Activated CD4-positive, alpha-beta T cell treated with anti-CD3 and anti-CD28 coated beads, Interleukin-10, Interleukin-2, amounts not matched to agents 100 ng/mL and 50 ng/mL, durations not matched to agents 16 hours and 8 hours (primary cell): ENCODE measurements at regions not wholly inside any gene's neighbourhood (a gene's known extent, or its start where the extent isn't known, plus 50 kb on each side); places are given as distances from the start of the nearest gene placed in this dataset.

ENCODE experiments used
- DNase-seq: peaks from one replicate; pipeline ENCODE4 v3.0.0-alpha.2; 2020

DNA sequence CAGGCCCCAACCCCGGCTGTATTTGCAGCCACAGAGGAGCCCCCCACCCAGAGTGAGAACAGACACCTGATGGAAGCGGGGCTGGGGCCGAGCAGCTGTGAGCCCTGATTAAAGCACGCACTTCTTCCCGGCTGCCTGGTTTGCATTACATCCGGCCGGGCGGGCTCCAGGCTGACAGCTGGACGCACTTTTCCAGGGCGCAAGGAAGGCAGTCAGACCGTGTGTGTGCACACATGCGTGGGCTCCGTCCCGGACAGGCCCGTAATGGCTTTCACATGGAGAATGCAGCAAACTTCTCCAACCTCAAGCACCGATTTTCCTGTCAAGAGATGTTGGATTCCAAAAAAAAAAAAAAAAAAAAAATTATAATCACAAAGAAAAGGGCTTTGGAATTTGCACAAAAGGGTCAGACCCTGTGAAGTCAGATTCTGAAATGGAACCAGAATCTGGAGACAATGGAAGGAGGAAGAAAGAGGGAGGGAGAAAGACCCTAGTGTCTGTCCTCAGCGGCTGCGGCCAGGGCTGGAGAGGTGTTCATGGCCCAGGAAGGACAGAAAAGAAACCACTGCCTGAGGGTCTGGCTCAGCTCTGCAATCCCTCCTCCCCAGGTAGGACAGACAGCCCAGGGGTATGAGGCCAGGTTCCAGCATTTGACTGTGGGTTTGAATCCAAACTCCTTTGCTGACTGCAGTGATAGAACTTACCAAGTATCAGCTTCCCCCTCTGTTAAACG, 365.5 kb downstream of the MN1 start:
- DNase-seq = no peak

DNA sequence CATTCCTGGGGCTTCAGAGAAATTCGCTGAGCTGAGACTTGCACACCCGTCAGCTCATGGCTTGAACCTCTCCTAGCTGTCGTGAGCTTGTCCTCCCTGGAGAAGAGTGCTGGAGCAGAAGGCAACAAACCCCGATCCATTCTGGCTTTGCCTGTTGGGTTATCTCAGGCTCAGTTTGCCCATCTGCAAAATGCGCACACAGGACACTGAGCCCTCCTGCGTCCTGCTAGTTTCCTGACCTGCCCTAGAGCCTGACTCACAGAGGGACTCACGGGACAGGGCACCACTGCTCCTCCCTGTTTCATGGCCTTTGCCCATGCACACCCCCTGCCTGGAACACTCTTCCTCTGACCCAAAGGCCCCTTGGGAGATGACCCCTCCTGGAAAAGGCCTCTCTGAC, 365.0 kb downstream of the MN1 start:
- DNase-seq = no peak

DNA sequence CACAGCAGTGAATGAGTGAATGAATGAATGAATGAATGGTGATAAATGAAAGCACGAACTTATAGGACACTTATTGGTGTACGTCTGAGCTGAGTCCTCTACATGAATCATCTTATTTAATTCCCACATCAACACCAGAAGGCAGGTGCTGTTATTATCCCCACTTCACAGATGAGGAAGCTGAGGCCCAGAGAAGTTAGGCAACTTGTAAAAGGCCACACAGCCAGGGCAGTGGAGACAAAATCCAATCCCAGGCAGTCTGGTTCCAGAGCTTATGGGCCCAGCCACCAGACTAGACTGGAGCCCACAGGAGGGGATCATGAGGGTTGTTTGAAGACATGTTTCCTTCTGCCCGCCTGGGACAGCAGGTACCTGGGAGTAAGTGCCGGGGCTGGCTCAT, 364.0 kb downstream of the MN1 start:
- DNase-seq = no peak

DNA sequence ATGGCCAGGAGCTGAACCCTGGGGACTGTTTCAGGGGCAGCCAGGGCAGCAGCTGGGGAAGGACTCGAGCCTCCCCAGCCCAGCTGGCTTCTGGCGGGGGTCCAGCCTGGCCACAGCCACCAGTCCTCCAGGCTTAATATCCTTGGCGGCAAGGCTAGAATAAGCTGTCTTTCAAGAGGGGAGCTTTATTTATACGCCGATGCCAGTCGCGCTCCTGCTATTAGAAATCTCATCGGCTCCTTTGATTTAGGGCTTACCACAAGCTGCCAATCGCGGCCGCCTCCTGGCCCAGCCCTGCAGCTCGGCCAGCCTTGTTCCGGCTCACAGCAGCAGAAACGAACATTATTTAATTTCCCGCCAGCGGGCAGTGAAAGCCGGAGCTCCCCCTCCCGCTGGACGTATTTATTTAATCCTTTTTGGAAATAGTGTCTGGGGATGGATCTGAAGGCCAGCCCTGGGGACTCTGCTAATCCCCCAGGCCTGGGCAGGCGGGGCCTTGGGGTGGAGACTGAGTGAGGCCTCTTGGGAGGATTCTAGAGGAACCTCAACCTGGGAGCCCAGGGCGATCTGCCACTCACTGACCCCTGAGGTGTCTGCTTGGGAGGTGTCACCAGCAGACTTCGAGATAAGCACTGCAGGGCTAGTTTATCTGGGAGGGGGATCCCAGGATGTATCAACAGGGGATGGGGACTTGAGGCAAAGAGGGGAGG, 363.1 kb downstream of the MN1 start:
- no peak for DNase-seq

DNA sequence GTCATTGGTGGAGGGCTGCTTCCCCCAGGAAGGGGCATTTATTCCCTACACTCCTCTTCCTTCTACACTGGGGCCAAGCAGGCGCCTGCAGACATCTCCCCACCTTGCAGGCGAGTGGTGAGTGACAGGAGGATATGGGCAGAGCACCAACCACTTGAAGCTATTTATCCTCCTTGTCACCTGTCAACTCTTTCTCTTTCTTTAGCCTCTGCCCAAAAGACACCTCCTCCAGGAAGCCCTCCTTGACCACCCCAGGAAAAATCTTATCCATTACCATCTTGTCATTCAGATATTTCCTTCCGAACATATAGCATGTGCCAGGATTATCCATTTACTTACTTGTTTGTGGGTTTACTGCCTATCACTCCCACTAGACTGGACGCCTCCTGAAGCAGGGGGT, 362.4 kb downstream of the MN1 start:
- DNase-seq = no peak

DNA sequence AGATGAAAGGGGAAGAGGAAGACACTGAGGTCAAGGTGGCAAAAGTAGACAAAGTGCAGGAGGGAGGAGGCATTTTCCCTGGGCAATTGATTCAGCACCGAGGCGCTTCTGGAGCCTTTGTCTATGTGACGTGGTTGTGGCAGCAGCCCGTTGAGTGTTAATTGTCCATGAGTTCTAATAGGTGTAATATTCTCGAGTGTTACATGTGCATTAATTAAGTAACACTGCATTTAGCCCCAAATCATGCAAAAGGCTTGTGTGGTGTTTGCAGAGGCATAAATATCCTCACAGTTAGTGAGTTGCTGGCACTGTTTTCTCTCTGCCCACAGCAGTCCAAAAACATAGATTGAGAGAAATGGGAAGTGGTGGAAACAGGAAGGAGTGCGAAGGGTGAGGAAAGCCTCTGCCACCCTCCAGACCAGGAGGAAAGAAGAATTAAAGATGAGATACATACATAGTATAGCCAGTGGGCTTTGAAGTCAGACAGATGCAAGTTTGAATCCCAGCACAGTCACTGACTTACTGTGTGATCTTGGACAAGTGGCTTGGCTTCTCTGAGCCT, 361.2 kb downstream of the MN1 start:
- DNase-seq = no peak

DNA sequence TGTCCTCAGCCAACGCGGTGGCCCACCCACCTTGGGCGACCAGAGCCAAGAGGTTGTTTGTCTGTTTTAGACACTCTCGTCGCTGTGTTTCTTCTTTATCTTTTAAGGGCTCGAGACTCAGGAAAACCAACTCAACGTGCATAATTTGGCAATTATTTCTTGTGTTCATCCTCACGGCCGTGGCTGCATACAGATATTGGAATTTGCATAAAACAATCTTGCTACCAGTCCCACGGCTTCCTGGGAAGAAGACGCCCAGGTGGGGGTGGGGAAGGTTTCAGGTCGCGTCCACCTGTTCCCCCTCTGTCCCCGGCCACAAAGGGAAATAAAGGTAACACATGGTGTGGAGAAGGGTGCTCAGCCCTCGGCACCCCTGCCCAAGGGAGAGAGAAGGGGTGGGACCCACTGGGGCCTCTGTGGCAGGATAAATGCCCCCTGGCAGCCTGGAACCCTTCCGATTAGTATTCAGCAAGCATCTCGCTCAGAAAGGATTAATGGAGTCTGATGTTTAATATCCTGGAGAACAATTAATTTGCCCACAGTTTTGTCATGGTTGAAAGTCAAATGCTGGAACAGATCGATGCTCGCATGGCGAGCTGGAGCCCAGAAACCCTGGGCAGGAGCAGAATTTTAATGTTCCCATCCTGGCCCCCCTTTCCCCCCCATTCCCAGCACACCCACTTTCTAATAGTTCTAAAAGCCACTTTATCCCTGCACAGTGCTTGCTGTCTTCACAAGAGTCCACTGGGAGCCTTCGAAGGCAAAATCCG, 359.7 kb downstream of the MN1 start:
- no peak for DNase-seq

DNA sequence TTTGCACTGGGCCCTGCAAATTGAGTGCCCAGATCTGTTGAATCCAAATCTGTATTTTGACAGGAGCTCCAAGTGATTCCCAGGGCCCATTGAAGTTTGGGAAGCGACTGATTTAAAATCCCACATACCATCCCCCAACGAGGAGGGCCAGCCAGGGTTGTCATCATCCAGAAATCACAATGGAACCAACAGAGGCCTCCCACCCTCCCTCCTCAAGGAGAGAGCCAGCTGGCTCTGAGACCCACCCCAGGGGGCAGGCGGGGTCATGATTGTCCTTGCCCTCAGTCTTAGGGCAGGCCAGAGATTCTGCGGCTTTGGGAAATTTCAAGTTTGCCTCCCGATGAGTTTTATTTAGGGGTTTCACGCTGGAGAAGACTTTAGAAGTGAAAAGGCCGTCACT, 358.2 kb downstream of the MN1 start:
- DNase-seq = no peak

DNA sequence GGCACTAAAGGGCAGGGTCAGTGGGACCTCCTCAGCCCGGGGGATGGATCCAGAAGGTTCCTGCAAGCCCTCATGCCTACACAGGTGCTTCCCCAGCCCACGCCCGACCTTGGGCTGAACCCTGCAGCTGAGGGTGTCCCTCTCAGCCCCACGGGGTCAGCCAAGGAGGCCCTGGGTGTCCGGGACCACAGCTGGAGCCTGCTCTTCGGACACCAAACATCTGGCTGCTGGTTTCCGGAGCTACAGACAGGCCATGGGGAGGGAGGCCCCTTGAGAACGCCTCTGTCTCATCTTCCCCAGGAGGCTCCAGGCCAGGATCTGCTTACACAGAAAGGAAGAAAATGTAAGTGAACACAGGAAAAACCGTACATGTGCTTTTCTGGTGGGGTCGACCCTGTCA, 355.7 kb downstream of the MN1 start:
- DNase-seq = no peak

DNA sequence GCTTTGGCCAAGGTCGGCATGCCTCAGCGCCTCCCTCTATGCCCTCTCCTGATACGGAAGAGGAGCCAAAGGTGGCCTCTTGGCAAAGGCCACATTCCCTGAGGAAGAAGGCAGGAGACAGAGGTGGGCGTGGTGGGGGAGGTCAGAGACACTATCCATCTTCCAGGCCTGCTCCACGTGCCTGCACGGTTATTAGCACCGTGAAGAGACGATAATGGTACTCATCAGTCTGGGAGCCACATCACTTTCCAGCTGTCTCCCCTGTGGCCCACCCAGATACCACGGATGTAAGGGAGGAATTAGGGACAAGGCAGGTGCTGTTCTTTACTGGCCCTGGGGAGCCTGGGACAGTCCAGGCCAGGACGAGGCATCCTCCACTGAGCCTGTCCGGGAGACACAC, 354.3 kb downstream of the MN1 start:
- DNase-seq = no peak

DNA sequence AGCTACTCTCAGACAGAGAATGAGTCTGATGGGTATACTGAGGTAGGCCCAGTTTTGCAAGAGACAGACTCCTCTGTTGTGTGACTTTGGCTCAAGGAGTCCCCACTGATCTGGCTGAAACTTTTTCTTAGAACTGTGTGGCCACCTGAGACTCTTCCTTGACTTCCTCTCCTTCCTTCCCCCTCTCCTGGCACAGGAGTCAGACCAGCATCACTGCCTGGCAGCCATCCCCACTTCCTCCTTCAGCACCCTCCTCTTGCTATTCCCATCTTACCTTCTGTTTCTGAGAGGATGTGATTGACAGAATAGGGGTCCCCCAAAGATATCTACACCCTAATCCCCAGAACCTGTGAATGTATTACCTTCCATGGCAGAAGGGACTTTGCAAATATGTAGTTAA, 351.1 kb downstream of the MN1 start:
- no peak for DNase-seq

DNA sequence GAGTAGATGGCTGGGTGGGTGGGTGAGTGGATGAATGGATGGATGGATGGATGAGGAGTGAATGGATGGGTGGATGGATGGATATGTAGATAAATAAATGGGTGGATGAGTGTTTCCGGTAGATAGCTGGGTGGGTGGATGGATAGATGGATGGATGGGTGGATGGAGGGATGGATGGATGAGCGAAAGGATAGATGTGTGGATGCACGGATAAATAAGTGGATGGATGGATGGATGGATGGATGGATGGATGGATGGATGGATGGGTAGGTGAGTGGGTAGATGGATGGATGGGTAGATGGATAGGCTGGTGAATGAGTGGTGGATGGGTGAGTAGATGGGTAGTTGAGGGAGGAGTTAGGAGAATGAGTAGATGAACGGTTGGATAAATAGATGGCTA, 349.3 kb downstream of the MN1 start:
- DNase-seq = no peak

DNA sequence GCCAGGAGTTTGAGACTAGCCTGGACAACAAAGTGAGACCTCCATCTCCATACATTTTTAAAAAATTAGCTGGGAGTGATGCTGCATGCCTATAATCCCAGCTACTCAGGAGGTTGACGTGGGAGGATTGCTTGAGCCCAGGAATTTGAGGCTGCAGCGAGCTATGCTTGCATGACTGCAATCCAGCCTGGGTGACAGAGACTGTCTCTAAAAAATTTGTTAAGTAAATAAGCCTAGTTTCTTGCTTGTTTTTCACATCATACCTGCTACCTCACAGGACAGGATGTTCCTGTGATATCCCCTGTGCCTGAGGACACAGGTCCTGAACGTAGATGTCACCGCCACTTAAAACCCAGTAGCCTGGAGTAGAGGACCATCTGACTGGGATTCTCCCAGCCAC, 348.6 kb downstream of the MN1 start:
- no peak for DNase-seq

DNA sequence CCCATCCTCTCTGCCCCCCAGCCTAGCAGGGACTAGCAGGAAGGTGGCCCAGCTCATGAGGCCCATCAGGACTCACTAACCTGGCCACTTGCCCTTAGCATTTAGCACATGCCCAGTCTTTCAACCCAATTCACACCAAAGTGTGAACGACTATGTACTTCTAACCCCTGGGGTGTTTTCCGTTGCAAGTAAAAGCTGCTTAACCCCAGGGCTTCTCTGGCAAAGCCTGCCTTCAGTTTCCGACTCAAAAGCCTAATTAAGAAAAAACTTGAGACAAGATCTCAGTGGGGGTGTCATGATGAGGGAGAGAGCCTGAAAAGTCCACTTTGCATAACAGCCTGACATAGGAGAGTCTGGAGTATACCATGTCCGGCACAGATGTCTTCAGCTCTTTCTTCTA, 347.8 kb downstream of the MN1 start:
- no peak for DNase-seq

DNA sequence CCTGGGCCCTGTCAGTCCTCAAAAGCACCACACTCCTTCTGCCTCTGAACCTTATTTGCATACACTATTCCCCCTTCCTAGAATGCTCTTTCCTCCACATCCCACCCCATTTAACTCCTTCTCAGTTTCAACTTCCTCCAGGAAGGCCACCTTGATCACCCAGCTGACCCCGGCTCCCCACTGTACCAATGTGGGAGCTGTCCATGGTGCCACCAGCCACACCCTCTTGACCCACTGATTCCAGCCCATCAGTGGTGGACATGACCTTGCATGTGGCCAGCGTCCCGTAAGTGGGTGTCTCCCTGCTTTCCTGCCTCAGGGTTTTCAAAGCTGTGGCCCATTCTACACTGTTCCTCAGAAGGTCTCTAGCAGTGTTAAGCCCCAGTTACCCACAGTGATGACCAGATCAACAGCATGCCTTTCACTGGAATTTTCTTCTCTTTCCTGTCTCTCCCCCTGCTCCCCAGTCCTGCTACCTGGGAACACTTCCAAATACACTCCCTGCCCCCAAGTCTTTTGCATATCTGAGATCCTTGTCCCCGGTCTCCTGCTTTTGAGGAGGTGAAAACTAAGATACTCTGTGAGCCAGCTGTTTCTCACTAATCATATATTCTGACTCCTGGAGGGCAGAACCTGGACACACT, 346.6 kb downstream of the MN1 start:
- no peak for DNase-seq

DNA sequence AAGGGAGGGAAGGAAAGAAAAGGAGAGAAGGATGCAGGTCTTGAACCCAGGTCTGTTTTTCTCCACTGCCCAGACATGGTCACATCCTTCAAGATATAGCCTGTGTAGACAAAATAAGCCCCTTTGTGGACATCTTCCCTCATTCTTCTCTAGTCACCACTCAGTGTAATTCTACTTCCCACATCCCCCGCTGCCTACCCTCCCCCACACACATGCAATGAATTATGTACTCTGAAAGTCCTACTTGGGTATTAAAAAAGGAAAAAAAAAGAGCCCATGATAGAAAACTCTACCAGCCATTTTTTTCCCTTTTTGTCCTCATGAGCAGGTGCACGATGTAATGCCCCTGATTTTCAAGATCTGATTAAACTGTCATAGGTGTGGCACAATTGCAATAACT, 346.0 kb downstream of the MN1 start:
- no peak for DNase-seq

DNA sequence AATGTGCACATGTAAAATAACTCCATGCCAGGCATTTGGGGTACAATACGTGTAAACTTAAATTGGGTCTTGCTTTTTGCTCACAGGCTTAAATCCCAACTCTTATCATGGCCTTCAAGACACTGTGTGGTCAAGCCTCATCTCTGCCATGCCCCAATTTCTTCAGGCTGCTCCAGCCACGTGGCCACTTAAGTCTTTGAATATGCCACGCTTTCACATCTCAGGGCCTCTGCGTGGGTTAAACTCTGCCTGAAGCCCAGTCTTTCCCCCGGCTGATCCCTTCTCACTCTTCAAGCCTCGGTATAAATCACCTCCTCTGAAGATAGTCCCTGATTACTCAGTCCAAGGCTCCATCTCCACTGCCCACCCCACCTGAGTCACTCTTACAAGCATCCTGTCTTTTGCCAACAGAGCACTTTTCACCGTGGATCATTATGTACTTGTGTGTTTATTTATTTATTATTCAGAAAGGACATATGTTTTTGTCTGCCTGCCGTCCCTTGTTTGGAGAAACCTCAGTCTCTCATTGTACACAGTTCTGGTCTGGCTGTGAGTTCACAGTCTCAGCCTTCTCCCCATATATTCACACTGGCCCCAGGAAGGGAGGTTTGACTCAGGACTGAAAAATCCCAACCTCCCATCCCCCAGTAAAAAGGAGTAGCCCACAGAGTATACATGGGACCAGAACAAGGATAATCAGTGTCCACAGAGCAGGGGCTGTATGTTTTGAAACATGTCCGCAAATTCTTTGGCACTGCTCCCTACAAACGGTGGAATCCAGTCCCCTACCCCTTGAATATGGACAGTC, 344.7 kb downstream of the MN1 start:
- DNase-seq = no peak

DNA sequence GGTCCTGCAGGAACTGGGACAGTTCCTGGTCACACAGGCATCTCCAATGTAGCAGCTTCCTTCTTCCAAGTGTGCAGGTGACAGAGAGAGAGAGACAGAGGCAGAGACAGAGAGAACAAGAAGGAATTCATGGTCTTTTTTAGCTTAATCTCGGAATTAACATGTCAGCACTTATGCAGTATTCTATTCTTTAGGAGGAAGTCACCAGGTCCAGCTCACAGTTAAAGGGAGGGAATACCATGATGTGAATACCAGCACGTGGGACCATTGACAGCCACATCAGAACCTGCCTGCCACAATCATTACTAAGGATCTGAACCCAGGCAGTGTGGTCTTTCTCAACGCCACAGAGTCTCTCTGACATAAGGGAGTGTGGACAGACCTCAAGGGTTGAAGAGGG, 341.6 kb downstream of the MN1 start:
- no peak for DNase-seq

DNA sequence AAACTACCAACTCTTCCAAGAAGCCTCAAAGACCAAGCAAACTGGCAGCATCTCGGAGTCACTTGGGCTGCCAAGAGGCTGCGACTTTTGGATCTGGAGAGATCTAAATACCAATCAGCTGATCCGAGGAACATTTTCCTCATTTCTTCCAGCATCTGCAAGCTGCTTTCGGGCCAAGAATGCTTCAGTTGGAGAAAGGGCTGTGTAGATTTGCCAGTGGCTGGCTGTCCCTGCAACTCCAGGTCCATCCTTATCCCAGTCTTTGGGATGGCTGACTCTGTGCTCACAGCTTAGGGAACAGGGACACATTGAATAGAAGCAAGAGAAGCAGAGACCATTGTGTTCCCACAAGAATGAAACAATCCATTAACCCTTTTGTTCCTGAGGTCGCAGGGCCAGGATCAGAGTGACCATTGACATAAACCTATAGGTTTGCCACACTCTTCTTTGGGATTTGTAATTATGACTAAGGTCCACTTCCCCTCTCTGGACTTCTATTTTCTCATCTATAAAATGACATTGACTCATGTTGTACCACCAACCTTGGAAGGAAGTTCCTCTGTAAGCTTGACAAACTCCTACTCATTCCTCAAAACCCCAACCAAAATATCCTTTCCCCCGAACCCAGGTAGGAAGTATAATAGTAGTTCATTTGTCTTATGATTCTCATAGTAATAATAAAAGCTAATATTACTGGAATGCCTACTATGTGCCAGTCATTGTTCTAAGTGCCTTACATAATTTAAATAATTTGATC, 340.8 kb downstream of the MN1 start:
- DNase-seq = no peak

DNA sequence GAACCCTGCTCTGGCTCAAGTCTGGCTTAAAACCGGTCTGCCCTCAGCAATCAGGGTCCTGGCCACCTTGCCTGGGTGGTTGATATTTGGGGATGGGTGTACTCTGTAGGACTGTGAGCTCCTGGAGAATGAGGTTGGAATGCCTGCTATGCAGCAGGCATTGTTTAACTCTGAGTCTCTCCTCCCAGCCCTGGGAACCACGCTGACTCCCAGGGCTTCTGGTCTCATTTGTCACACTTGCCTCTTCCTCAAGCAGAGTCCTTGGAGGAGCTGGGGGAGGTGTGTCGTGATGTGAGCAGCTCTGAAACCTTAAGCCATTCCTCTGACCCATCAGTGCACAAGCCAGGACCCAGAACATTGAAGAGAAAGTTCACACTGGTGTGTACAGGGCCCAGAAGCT, 340.1 kb downstream of the MN1 start:
- DNase-seq = no peak

DNA sequence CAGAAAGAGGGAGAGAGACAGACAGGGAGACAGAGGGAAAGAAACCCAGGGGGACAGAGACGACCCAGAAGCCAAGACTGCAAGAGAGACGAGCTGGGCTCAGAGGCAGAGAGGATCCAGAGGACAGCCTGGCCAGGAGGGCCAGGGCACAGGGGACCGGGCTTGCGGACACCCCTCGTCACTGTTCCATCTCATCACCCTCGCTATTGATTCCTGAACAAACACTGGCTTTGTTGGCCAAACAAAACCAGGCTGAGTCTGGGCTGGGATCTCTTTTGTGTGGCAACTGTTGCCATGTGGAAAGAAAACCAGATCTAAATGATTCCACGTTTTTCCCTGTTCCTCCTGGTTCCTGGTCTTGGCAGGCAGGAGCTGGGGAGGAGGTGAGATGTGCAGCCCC, 339.4 kb downstream of the MN1 start:
- DNase-seq = no peak
